Activated gamma-delta T cell treated with Interleukin-2 at 50 U/mL for 16 hours (primary cell): ENCODE measurements at regions not wholly inside any gene's neighbourhood (a gene's known extent, or its start where the extent isn't known, plus 50 kb on each side); places are given as distances from the start of the nearest gene placed in this dataset.
"Not testable (repeated sequence)": the region's sequence is repeated elsewhere in the genome, so short reads cannot be mapped to it uniquely, and the experiment has no call there.

ENCODE experiments used
- DNase-seq: peaks from one replicate; pipeline ENCODE4 v3.0.0-alpha.2; 2020

- DNase-seq: no peak
Observed at GRCh38 chr11:134864233-134864967, 452.4 kb upstream of the B3GAT1 start.

GRCh38 chr11:134863294-134863693 is 451.3 kb upstream of the B3GAT1 start:
- no peak for DNase-seq

GRCh38 chr11:134862587-134863195 is 450.6 kb upstream of the B3GAT1 start:
- DNase-seq: no peak

- DNase-seq: no peak
Observed at GRCh38 chr11:134862105-134862502, 450.1 kb upstream of the B3GAT1 start.

- no peak for DNase-seq
Observed at GRCh38 chr11:134861490-134862104, 449.6 kb upstream of the B3GAT1 start.

GRCh38 chr11:134858783-134859480 is 446.9 kb upstream of the B3GAT1 start:
- DNase-seq: no peak

GRCh38 chr11:134857035-134857434 is 445.0 kb upstream of the B3GAT1 start:
- DNase-seq: no peak

- DNase-seq: no peak
Observed at GRCh38 chr11:134856056-134856971, 444.3 kb upstream of the B3GAT1 start.

GRCh38 chr11:134853992-134854991 is 442.2 kb upstream of the B3GAT1 start:
- DNase-seq: no peak

- DNase-seq: not testable (repeated sequence)
Observed at GRCh38 chr11:134851503-134852224, 439.6 kb upstream of the B3GAT1 start.

GRCh38 chr11:134850566-134850965 is 438.5 kb upstream of the B3GAT1 start:
- DNase-seq: no peak

- no peak for DNase-seq
Observed at GRCh38 chr11:134849833-134850232, 437.8 kb upstream of the B3GAT1 start.

GRCh38 chr11:134847083-134847715 is 435.2 kb upstream of the B3GAT1 start:
- no peak for DNase-seq

GRCh38 chr11:134846328-134847082 is 434.5 kb upstream of the B3GAT1 start:
- no peak for DNase-seq

- no peak for DNase-seq
Observed at GRCh38 chr11:134845474-134846327, 433.7 kb upstream of the B3GAT1 start.

GRCh38 chr11:134844838-134845237 is 432.8 kb upstream of the B3GAT1 start:
- DNase-seq: no peak

GRCh38 chr11:134843735-134844134 is 431.7 kb upstream of the B3GAT1 start:
- DNase-seq: no peak

GRCh38 chr11:134843020-134843419 is 431.0 kb upstream of the B3GAT1 start:
- no peak for DNase-seq
